Thoracic aorta (tissue), 2 donors: ENCODE measurements at regions not wholly inside any gene's neighbourhood (a gene's known extent, or its start where the extent isn't known, plus 50 kb on each side); places are given as distances from the start of the nearest gene placed in this dataset.

Experiments used
- ATAC-seq: fragments of 150-250 bp; one replicate; pipeline ENCODE4 v1.8.0; 2017; ENCODE audit warnings: low read depth; ENCODE audit not compliant: insufficient number of reproducible peaks, low FRiP score
- DNase-seq: peaks from one replicate; pipeline ENCODE4 v3.0.0-alpha.2; 2020; ENCODE audit warnings: low spot score
- H3K27ac ChIP-seq, 2 donors: fragments of 200-600 bp; sonication (generic); 1 replicate in 1 of 2; 2 replicates in 1 of 2; pipeline ENCODE4 v1.5.1; 2016; ENCODE audit warnings: mild to moderate bottlenecking in 2 of 2, moderate library complexity in 2 of 2
- H3K27me3 ChIP-seq: fragments of 200-600 bp; sonication (generic); replicated peaks from 2 replicates; pipeline ENCODE4 v1.6.0; 2016; ENCODE audit warnings: mild to moderate bottlenecking; ENCODE audit not compliant: insufficient read depth
- H3K36me3 ChIP-seq: fragments of 200-600 bp; sonication (generic); one replicate; pipeline ENCODE4 v1.5.1; 2016
- H3K4me1 ChIP-seq, 2 donors: fragments of 200-600 bp; sonication (generic); 1 replicate in 1 of 2; 2 replicates in 1 of 2; pipeline versions ENCODE4 v1.5.1 to v1.6.0; 2016; ENCODE audit warnings: low read depth in 2 of 2, mild to moderate bottlenecking in 1 of 2; ENCODE audit not compliant: control insufficient read depth in 1 of 2
- H3K4me3 ChIP-seq: fragments of 200-600 bp; sonication (generic); 2 replicates; pipeline ENCODE4 v1.5.1; 2016; ENCODE audit warnings: mild to moderate bottlenecking
- H3K9me3 ChIP-seq: fragments of 200-600 bp; sonication (generic); 2 replicates; pipeline ENCODE4 v1.5.1; 2016
- CTCF ChIP-seq: fragments of 200-600 bp; sonication (generic); IDR thresholded peaks from one replicate; pipeline ENCODE4 v1.5.1; 2019; ENCODE audit warnings: antibody characterized with exemption

GRCh38 chr2:147634826-147635225, 210.0 kb upstream of the ACVR2A start:
- Histone ChIP-seq H3K27ac (no peak overlapping the region), H3K36me3 (no peaks in the 10 kb centered on the region), H3K9me3 (no peaks in the 10 kb centered on the region), H3K4me3 (no peak overlapping the region), H3K4me1 (no peaks in the 10 kb centered on the region), H3K27me3 (no peaks in the 10 kb centered on the region)
- TF ChIP-seq CTCF: no peak
- DNase-seq: no peak
- ATAC-seq: no peak

- H3K4me1 ChIP-seq: no peaks in the 10 kb centered on the region
- H3K27me3 ChIP-seq: no peaks in the 10 kb centered on the region
- TF ChIP-seq CTCF: no peak
- H3K9me3 ChIP-seq: no peaks in the 10 kb centered on the region
- H3K27ac ChIP-seq: no peak overlapping the region
- no peaks in the 10 kb centered on the region for H3K36me3 ChIP-seq
- ATAC-seq: no peak
- no peak for DNase-seq
- H3K4me3 ChIP-seq: no peak overlapping the region
Observed at GRCh38 chr2:147632198-147632597, 212.6 kb upstream of the ACVR2A start.

DNA sequence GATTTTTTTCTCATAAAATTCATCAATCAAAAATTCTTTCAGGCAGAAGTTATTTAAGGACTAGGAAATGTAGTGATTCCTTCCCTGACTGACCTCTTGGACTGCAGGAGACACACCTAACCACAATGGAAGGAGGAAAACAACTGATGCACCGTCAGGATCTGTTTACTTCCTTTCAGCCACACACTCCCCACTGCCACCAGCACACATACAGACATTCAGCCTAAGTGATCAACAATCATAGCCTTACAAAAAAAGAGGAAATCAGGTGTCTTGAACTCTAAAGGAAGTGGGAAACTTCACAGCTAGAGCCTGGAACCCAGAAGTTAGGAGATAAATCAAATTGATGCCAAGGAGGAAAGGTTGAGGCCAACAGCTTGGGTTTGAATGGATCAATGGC, 213.5 kb upstream of the ACVR2A start:
- no peaks in the 10 kb centered on the region for H3K9me3 ChIP-seq
- no peak for DNase-seq
- H3K27ac ChIP-seq: no peak overlapping the region
- no peak for ATAC-seq
- H3K4me3 ChIP-seq: no peak overlapping the region
- no peak for TF ChIP-seq CTCF
- no peaks in the 10 kb centered on the region for H3K36me3 ChIP-seq
- no peaks in the 10 kb centered on the region for H3K4me1 ChIP-seq
- H3K27me3 ChIP-seq: no peaks in the 10 kb centered on the region

DNA sequence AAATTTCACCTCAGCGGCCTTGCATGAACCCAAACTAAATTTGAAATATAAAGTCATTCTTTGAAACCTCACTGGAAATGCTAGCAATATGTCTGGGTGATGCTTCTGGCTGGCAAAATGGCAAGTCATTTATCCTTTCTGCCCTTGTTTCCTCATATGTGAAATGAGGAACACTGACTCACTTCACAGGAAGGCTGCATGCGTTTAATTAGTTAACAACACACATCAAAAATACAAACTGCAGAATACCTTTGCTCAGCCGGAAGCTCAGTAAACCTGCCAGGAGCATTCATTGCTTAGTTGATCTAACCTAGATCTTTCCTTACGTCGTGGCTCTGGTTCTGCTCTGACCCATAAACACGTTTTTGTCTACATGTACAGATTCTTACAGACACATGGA, 214.2 kb upstream of the ACVR2A start:
- Histone ChIP-seq H3K36me3 (no peaks in the 10 kb centered on the region), H3K4me3 (no peak overlapping the region), H3K27ac (no peak overlapping the region), H3K9me3 (no peaks in the 10 kb centered on the region), H3K27me3 (no peaks in the 10 kb centered on the region), H3K4me1 (no peaks in the 10 kb centered on the region)
- ATAC-seq (no peak), DNase-seq (no peak)
- no peak for TF ChIP-seq CTCF

- Histone ChIP-seq H3K4me1 (no peaks in the 10 kb centered on the region), H3K27ac (no peak overlapping the region), H3K36me3 (no peaks in the 10 kb centered on the region), H3K27me3 (no peaks in the 10 kb centered on the region), H3K4me3 (no peak overlapping the region), H3K9me3 (no peaks in the 10 kb centered on the region)
- no peak for TF ChIP-seq CTCF
- DNase-seq: no peak
- ATAC-seq: no peak
Observed at GRCh38 chr2:147628971-147629421, 215.8 kb upstream of the ACVR2A start.
